LHCN-M2 (cell line): ENCODE measurements at regions not wholly inside any gene's neighbourhood (a gene's known extent, or its start where the extent isn't known, plus 50 kb on each side); places are given as distances from the start of the nearest gene placed in this dataset.
A peak's percentile ranks its signal among the peaks of the same experiment; 100 is the strongest.

Experiments used
- DNase-seq: peaks from one replicate; pipeline ENCODE4 v3.0.0-alpha.2; 2012; ENCODE audit warnings: low read depth

DNA sequence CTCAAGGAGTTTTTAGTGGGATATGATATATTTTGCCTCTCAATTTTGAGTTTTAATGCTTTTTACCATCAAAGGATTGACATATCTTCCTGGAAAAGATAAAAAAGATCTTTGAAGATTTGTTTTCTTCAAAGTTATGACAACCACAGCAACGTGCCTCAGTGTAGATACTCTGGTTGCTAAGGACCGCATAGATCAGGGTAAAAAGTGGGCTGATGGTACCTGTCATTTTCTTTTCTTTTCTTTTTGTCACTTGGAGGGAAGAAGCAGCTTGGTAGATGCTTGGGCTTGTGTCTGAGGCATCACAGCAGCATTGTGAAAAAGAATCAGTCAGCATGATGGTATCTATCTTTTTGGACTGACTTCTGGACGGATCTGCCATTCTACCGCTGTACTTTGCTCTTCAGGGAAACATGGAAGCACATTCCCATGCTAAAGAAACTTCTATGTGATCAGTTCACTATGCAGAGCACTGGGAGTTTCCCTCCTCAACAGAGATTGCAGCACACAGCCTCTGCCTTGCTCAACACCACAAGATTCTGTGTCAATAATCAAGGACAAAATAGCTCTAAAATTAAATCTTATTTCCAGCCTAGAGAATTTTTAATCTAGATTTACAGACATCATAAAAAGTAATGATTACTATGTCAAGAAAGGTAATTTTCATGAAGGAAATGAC lies 54.8 kb upstream of the SGK1 start:
- peak; percentile 42 for DNase-seq

DNA sequence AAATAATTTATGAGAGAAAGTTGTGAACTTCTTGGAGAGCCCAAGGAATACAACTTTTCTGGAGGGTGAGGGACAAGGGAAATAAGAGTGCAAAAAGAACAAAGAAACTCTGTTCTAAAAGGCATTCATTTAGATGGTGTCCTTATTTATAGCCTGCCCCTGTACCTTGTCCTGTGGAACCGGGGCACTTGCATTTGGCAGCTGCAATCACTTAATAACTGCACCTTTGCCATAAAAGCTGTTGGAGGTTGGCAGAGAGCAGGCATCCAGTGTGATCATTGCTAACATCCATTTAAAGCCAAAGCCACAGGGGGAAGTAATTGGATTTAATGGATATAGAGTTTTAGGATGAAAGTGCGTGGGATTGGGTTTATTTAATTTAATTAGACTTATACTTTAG lies 50.8 kb upstream of the SGK1 start:
- DNase-seq = no peak
